ENCODE measurements at regions not wholly inside any gene's neighbourhood (a gene's known extent, or its start where the extent isn't known, plus 50 kb on each side); places are given as distances from the start of the nearest gene placed in this dataset.

GRCh38 chr18:39037925-39038324 lies 1472.3 kb upstream of the CELF4 start:
- no peak for DNase-seq
- Histone ChIP-seq H3K27me3 (no peaks in the 10 kb centered on the region), H3K36me3 (no peaks in the 10 kb centered on the region), H3K27ac (no peak overlapping the region), H3K4me1 (ENCODE audit: insufficient read depth) (no peaks in the 10 kb centered on the region), H3K4me3 (no peak overlapping the region), H3K9me3 (no peaks in the 10 kb centered on the region)
- TF ChIP-seq EP300 (IDR thresholded peaks at IDR 0.05) (no peak), POLR2A (IDR thresholded peaks at IDR 0.05) (no peak)
- TF ChIP-seq, protein P1, sequence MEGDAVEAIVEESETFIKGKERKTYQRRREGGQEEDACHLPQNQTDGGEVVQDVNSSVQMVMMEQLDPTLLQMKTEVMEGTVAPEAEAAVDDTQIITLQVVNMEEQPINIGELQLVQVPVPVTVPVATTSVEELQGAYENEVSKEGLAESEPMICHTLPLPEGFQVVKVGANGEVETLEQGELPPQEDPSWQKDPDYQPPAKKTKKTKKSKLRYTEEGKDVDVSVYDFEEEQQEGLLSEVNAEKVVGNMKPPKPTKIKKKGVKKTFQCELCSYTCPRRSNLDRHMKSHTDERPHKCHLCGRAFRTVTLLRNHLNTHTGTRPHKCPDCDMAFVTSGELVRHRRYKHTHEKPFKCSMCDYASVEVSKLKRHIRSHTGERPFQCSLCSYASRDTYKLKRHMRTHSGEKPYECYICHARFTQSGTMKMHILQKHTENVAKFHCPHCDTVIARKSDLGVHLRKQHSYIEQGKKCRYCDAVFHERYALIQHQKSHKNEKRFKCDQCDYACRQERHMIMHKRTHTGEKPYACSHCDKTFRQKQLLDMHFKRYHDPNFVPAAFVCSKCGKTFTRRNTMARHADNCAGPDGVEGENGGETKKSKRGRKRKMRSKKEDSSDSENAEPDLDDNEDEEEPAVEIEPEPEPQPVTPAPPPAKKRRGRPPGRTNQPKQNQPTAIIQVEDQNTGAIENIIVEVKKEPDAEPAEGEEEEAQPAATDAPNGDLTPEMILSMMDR (IDR thresholded peaks at IDR 0.05) = no peak
- intact Hi-C loops (cut with DNase I) = no loop called here
- 33 to 40% (median 35%) methylated on average over 2 of the region's 2 CpGs for WGBS, 3 donors

DNA sequence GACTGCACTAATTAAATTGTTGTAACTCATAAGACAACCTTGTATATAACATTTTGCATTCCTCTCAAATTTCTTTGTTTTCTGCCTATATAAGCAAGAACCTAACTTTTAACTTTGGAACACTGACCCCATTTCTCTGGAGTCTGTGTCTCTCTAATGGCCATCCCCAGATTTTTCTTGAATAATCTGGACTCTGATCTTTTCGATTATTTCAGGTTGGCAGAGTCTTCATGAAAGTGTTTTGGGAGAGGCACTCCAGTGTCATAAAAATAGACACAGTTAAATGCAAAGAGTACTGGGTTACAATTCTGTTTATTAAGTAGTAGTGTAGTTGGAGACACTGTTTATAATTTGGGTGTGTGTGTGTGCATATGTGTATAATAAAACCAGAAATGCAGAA lies 1467.7 kb upstream of the CELF4 start:
- TF ChIP-seq EP300 (IDR thresholded peaks at IDR 0.05) (no peak), POLR2A (IDR thresholded peaks at IDR 0.05) (no peak)
- TF ChIP-seq, protein P1 (IDR thresholded peaks at IDR 0.05) = no peak
- no peak overlapping the region for H3K4me3 ChIP-seq
- H3K27ac ChIP-seq = no peak overlapping the region
- H3K4me1 ChIP-seq (ENCODE audit: insufficient read depth) = no peaks in the 10 kb centered on the region
- intact Hi-C loops (cut with DNase I) = no loop called here
- H3K27me3 ChIP-seq = no peaks in the 10 kb centered on the region
- no peaks in the 10 kb centered on the region for H3K9me3 ChIP-seq
- WGBS, 3 donors = 87 to 94% (median 90%) methylated on average over 1 of the region's 1 CpG
- no peak for DNase-seq
- no peaks in the 10 kb centered on the region for H3K36me3 ChIP-seq

DNA sequence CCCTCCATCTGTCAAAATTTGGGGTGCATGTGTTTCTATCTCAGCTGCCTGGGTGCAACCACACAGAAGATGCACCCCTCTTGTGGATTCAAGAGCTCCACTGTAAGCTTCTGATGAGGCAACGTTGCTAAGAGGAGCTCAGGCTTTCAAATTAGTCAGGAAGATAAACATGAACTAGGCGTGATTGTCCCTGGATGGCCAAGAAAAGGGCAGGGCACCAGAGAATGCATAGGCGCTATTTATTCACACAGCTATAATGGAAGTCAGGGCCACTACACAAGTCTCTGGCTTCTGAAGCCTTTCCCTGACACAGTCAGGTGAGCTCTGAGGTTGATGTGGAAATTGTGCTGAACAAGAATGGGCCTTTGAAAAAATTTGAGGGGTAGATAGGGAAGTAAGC lies 1466.0 kb upstream of the CELF4 start:
- Histone ChIP-seq H3K36me3 (no peaks in the 10 kb centered on the region), H3K4me1 (ENCODE audit: insufficient read depth) (no peaks in the 10 kb centered on the region), H3K9me3 (no peaks in the 10 kb centered on the region), H3K27ac (no peak overlapping the region), H3K27me3 (no peaks in the 10 kb centered on the region), H3K4me3 (no peak overlapping the region)
- no peak for DNase-seq
- TF ChIP-seq, protein P1 (IDR thresholded peaks at IDR 0.05) = no peak
- TF ChIP-seq POLR2A (IDR thresholded peaks at IDR 0.05) (no peak), EP300 (IDR thresholded peaks at IDR 0.05) (no peak)
- intact Hi-C loops (cut with DNase I) = no loop called here
- WGBS, 3 donors = 78 to 90% (median 83%) methylated on average over 3 of the region's 3 CpGs

DNA sequence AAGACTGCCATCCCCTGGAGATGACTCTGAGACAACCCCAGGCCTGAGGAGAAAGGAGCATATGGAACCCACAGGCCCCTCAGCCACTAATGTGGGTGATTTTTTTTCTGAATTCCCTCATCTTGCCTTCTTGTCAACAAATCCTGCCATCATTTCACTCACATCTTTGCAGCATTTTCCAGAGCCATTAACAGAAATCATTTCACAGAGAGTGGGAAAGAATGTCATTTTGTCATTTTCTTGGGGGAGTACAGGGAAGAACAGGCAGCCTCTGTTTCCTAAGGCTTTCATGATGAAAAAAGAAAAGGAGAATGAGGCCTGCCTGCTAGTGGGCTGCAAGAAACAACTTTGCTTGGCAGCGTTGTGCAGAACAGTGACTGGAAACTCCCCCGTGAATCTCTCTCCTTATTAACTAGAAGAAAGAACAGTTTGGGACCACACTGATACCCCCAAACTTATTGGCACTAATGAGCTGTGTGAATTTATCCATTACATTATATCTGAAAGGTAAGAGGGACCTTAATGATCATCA lies 1464.6 kb upstream of the CELF4 start:
- no peaks in the 10 kb centered on the region for H3K4me1 ChIP-seq (ENCODE audit: insufficient read depth)
- H3K36me3 ChIP-seq = no peaks in the 10 kb centered on the region
- H3K27ac ChIP-seq = no peak overlapping the region
- DNase-seq = no peak
- WGBS, 3 donors = 32 to 38% (median 33%) methylated on average over 2 of the region's 2 CpGs
- H3K9me3 ChIP-seq = no peaks in the 10 kb centered on the region
- no peak overlapping the region for H3K4me3 ChIP-seq
- TF ChIP-seq POLR2A (IDR thresholded peaks at IDR 0.05) (no peak), EP300 (IDR thresholded peaks at IDR 0.05) (no peak)
- TF ChIP-seq, protein P1 (IDR thresholded peaks at IDR 0.05) = no peak
- H3K27me3 ChIP-seq = no peaks in the 10 kb centered on the region
- intact Hi-C loops (cut with DNase I) = no loop called here

All from ovary (tissue), 7 donors.